ENCODE measurements at regions not wholly inside any gene's neighbourhood (a gene's known extent, or its start where the extent isn't known, plus 50 kb on each side); places are given as distances from the start of the nearest gene placed in this dataset.

DNA sequence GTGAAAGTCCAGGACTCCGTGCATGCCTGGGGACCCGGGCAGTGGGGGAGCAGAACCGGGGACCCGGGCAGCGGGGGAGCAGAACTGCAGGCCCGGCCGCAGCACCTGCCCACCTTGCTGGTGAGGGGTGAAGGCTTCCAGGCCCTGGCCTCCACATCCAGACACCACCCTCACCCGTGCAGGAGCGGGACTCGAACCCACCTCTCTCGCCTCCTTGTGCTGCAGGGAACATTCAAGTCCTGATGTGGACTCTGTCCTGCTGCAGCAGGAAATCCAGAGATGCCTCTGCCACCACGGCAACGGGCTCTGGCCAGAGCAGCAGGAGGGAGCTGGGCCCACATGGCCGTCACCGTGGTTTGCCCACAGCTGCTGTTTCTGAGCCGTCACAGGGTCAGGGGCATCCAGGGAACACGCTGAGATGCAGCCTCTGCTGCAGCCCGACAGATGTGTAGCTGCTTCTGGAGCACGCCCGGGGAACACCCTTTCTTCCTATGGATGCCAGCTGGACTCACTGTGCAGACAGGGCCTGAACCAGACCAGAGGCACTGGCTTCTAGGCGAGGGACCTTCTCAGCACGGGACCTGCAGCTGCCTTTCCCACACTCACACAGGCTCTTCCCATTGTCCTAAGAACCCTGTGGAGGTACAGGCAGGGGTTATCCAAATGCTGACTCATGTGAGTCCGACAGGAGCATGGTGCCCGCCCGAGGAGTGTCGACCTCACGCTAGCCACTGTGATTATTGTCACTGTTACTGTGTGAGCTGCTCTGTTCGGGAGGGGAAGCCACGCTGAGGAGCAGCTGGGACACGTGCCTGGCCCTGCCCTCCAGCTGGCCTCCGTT is 89.2 kb upstream of the CTDP1 start:
- TF ChIP-seq POLR2A (IDR thresholded peaks at IDR 0.05) (no peak), POLR2AphosphoS5 (IDR thresholded peaks at IDR 0.05) (no peak)
- TF ChIP-seq, protein P1, sequence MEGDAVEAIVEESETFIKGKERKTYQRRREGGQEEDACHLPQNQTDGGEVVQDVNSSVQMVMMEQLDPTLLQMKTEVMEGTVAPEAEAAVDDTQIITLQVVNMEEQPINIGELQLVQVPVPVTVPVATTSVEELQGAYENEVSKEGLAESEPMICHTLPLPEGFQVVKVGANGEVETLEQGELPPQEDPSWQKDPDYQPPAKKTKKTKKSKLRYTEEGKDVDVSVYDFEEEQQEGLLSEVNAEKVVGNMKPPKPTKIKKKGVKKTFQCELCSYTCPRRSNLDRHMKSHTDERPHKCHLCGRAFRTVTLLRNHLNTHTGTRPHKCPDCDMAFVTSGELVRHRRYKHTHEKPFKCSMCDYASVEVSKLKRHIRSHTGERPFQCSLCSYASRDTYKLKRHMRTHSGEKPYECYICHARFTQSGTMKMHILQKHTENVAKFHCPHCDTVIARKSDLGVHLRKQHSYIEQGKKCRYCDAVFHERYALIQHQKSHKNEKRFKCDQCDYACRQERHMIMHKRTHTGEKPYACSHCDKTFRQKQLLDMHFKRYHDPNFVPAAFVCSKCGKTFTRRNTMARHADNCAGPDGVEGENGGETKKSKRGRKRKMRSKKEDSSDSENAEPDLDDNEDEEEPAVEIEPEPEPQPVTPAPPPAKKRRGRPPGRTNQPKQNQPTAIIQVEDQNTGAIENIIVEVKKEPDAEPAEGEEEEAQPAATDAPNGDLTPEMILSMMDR (IDR thresholded peaks at IDR 0.05) = no peak

Measured in suprapubic skin (tissue), 4 donors.